ENCODE measurements at regions not wholly inside any gene's neighbourhood (a gene's known extent, or its start where the extent isn't known, plus 50 kb on each side); places are given as distances from the start of the nearest gene placed in this dataset.

GRCh38 chr7:33661430-33662160 lies 243.7 kb upstream of the BMPER start:
- Mint-ChIP-seq H3K4me3 (no peak overlapping the region), H3K27ac (no peak overlapping the region), H3K36me3 (ENCODE audit: low read depth) (no peaks in the 10 kb centered on the region), H3K27me3 (ENCODE audit: low read depth) (no peaks in the 10 kb centered on the region), H3K9me3 (peaks cover 4% of the 10 kb centered on the region), H3K4me1 (peaks cover 9% of the 10 kb centered on the region)
- TF ChIP-seq CTCF (IDR thresholded peaks at IDR 0.05; ENCODE audit: unreplicated experiment in 3 of 3): no peak

GRCh38 chr7:33666531-33666930 lies 238.8 kb upstream of the BMPER start:
- H3K27me3 Mint-ChIP-seq (ENCODE audit: low read depth): no peaks in the 10 kb centered on the region
- H3K4me3 Mint-ChIP-seq: no peak overlapping the region
- no peak overlapping the region for H3K27ac Mint-ChIP-seq
- peaks cover 19% of the 10 kb centered on the region for H3K4me1 Mint-ChIP-seq
- no peak for TF ChIP-seq CTCF (IDR thresholded peaks at IDR 0.05; ENCODE audit: unreplicated experiment in 3 of 3)
- H3K9me3 Mint-ChIP-seq: peaks cover 4% of the 10 kb centered on the region
- no peaks in the 10 kb centered on the region for H3K36me3 Mint-ChIP-seq (ENCODE audit: low read depth)

GRCh38 chr7:33667196-33667595 lies 238.1 kb upstream of the BMPER start:
- no peak overlapping the region for H3K4me3 Mint-ChIP-seq
- peaks cover 25% of the 10 kb centered on the region for H3K4me1 Mint-ChIP-seq
- H3K27me3 Mint-ChIP-seq (ENCODE audit: low read depth): no peaks in the 10 kb centered on the region
- no peaks in the 10 kb centered on the region for H3K36me3 Mint-ChIP-seq (ENCODE audit: low read depth)
- H3K27ac Mint-ChIP-seq: no peak overlapping the region
- peaks cover 4% of the 10 kb centered on the region for H3K9me3 Mint-ChIP-seq
- no peak for TF ChIP-seq CTCF (IDR thresholded peaks at IDR 0.05; ENCODE audit: unreplicated experiment in 3 of 3)

GRCh38 chr7:33669251-33669670 lies 236.1 kb upstream of the BMPER start:
- H3K9me3 Mint-ChIP-seq: peaks cover 4% of the 10 kb centered on the region
- H3K27ac Mint-ChIP-seq: peak overlapping the region; percentile 34 to 78 (median 60)

GRCh38 chr7:33671531-33672262 lies 233.6 kb upstream of the BMPER start:
- peak overlapping the region; percentile 15 to 71 (median 40) for H3K27ac Mint-ChIP-seq
- TF ChIP-seq CTCF (IDR thresholded peaks at IDR 0.05; ENCODE audit: unreplicated experiment in 3 of 3): no peak
- no peaks in the 10 kb centered on the region for H3K27me3 Mint-ChIP-seq (ENCODE audit: low read depth)
- H3K9me3 Mint-ChIP-seq: no peaks in the 10 kb centered on the region
- H3K4me1 Mint-ChIP-seq: peaks cover 30% of the 10 kb centered on the region
- H3K4me3 Mint-ChIP-seq: no peak overlapping the region
- no peaks in the 10 kb centered on the region for H3K36me3 Mint-ChIP-seq (ENCODE audit: low read depth)

More at GRCh38 chr7:33669251-33669670, 236.1 kb upstream of the BMPER start:
- Mint-ChIP-seq H3K4me3 (no peak overlapping the region), H3K36me3 (ENCODE audit: low read depth) (no peaks in the 10 kb centered on the region), H3K4me1 (peaks cover 19% of the 10 kb centered on the region), H3K27me3 (ENCODE audit: low read depth) (no peaks in the 10 kb centered on the region)
- TF ChIP-seq CTCF (IDR thresholded peaks at IDR 0.05; ENCODE audit: unreplicated experiment in 3 of 3): no peak

Measured in nephron (organoid).